ENCODE measurements at regions not wholly inside any gene's neighbourhood (a gene's known extent, or its start where the extent isn't known, plus 50 kb on each side); places are given as distances from the start of the nearest gene placed in this dataset.

DNA sequence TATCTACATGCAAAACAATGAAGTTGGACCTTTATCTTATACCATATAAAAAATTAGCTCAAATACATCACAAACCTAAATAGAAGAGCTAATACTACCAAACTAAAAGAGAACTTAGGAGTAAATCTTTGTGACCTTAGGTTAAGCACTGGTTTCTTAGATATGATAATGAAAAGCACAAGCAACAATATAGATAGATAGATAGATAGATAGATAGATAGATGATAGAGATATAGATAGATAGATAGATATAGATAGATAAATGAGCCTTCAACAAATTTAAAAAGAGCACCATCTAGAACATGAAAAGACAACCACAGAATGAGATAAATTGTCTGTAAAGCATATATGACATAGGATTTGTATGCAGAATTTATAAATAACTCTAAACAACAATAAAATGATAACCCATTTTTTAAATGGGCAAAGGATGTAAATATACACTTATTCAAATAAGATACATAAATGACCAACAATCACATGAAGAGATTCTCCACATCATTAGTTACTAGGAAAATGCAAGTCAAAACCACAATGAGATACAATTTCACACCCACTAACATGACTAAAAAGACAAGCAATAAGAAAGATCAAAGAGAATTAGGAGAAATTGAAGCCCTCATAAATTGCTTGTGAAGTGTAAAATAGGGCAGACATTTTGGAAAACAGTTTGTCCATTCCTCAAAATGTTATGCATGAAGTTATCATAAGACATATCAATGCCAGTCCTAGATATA lies 293.7 kb downstream of the BTG1 start:
- DNase-seq (ENCODE audit: low spot score) = no peak

DNA sequence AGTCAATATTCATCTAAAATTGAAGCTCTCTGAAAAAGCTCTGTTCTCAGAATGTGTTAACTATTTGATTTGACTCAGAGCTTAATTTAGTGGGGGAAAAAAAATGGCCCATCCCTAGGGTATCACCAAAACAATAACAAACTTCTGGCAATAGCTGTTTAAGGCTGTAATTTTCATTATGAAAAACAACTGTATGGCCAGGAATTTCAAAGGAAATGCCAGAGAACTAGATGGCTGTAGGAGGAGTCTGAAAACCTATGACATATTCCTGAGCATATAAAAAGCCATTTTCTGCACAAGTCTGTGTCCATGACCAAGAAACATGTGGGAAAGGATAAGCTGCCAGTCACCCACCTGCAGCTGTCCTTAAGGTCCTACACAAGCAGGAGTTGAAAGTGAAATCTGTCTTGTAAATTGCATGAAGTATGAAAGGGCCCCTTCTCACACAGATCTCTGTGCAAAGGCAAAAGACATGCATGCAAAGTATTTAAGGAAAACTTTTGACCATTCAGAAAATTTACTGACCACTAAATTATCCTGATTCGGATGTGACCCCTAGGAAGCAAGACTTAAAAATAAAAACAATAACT lies 299.1 kb downstream of the BTG1 start:
- DNase-seq (ENCODE audit: low spot score) = no peak

DNA sequence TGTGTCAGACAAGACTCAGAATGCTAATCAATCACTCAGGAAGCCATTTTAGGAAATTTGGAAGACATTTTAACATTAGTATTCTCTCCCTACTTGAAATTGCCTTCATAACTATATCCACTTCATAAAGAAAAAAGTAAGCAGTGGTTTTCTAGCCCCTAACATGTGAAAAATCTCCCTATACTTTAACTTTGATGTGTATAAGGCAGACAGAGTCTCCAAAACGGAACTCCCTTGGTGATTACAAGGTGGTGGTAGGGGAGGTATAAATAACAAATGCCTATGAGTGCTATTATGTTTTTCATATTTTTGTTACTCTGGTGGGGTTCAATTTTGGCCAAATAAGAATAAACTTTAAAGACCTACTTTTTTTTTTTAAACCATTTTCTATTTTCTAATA lies 300.3 kb downstream of the BTG1 start:
- no peak for DNase-seq (ENCODE audit: low spot score)

DNA sequence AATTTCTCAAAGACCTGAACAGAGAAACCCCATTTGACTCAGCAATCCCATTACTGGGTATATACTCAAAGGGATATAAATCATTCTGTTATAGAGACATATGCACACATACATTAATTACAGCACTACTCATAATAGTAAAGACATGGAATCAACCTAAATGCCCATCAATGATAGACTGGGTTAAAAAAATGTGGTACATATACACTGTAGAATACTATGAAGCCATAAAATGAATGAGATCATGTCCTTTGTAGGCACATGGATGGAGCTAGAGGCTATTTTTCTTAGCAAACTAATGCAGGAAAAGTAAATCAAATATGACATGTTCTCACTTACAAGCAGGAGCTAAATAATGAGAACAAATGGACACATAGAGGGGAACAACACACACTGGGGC lies 303.8 kb downstream of the BTG1 start:
- DNase-seq (ENCODE audit: low spot score) = no peak

DNA sequence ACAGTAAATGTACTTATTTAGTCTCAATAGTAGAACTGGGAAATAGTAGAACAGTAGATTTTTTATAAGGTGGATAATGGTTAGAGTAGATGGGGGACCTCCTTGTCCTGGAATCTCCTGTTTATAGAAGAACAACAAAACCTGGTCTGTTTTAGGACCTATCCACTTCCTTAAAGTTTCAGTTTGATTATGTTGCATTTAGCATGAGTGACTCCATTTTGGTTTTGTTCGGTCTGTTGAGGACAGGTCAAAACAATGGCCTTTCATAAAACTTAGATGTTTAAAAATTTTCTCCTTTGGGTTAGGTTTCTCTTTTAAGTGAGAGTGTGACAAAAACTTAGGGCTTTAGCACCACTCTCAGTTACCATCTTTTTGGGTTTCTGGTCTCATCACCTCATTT lies 308.9 kb downstream of the BTG1 start:
- DNase-seq (ENCODE audit: low spot score) = no peak

DNA sequence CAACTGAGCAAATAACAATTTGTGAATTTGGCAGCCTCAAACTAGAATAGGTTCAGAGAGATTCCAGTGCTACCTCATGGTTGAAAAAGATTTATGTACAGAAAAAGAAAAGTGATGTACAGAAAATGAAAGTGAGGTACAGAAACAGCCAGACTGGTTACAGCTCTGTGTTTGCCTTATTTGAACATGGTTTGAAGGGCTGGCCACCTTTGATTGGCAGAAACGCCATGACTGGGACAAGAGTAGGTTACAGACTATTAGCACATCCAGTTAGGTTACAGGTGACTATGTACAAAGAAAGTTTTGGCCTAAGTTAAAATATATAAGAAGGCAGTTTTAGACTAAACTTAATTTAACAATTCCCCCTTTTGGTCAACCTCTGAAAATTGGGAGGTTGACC lies 309.4 kb downstream of the BTG1 start:
- DNase-seq (ENCODE audit: low spot score) = no peak

DNA sequence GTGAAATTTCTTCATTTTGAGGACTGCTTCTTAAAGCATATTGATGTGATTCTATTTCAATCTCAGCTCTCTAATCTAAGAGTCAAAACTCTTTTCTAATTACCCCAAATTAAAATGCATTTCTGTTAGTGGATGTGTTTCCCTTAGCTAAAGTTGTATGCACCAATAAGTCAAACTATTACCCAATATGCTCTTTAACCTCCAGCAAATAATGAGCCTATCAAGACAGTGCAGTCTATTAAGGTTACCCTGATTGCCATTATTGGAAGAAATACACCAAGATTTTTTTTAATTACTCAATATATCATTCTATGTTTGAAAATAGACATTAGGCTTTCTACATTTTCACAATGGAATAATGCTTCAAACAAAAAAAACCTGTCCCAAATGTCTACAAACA lies 310.0 kb downstream of the BTG1 start:
- DNase-seq (ENCODE audit: low spot score) = no peak

DNA sequence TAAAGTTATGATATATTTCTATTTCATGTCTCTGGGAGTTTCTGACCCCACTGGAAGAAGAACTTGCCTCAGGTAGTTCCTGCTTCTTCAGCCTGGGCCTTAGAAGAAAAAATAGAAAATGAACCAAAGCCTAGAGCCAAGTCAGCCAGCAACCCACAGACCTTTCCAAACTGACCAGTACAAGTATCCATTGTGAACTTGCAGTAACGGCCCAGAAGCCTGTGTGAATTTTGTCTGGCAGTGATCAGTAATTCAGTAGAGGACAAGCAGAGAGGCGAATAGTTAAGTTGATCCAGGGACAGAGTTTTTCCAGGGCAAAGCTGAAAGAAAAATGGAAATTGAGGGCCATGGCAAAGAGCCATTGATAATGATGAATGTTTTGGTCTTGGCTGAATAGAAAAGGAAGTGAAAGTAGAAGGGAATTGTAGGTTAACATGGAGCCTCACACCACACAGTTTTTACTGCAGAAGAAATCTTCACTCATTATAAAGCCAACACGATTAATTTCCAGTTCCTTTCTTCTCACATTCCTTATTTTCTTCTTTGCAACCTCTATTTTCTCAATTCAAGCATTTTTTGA lies 311.8 kb downstream of the BTG1 start:
- no peak for DNase-seq (ENCODE audit: low spot score)

DNA sequence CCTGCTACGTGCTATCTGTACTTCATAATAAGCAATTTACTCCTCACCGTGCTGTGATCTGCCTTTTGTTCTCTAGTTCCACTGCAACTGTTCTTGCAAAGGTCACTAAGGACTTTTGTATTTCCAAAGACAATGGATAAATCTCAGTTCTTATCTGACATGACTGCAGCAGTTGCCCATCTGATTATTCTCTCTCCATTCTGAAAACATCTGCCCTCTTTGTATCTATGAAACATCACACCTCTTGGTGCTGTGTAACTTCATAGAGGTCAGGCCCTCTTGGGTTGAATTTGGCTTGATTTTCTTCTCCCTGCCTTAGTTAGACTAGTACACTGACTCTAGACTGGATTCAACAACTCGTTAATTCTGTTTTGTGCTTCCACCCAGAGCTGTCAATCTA lies 319.6 kb downstream of the BTG1 start:
- no peak for DNase-seq (ENCODE audit: low spot score)

DNA sequence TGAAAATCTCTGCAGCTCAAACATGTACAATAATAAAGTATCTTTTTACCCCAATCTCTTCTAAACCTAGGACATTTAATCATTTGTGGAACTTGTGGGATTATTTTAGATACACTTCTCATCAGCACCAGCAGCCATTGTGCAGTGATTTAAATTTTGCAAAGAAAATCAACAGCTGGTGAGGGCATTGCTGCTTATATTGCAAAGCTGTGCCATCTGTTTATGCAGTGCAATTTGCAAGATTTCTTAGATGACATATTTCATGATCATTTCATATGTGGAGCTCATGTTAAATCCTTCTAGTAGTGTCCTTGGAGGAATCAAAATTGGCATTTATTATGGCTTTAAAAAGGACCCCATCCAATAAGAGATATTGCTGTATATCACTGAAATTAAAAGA lies 320.7 kb downstream of the BTG1 start:
- no peak for DNase-seq (ENCODE audit: low spot score)

DNA sequence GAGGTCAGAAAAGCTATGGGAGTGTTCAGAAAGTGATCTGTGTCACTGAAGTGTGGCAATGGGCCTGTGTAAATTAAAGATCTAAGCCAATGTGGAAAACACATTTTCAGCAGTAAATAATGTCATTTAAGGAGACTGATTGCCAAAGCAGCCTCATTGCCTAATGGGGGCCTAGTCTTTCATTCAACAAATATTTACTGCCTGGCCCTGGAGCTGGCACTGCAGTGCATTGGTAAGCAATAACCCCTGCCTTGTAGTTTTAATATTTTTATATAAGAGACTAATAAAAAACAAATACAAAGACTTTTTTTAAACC lies 326.6 kb downstream of the BTG1 start:
- no peak for DNase-seq (ENCODE audit: low spot score)

DNA sequence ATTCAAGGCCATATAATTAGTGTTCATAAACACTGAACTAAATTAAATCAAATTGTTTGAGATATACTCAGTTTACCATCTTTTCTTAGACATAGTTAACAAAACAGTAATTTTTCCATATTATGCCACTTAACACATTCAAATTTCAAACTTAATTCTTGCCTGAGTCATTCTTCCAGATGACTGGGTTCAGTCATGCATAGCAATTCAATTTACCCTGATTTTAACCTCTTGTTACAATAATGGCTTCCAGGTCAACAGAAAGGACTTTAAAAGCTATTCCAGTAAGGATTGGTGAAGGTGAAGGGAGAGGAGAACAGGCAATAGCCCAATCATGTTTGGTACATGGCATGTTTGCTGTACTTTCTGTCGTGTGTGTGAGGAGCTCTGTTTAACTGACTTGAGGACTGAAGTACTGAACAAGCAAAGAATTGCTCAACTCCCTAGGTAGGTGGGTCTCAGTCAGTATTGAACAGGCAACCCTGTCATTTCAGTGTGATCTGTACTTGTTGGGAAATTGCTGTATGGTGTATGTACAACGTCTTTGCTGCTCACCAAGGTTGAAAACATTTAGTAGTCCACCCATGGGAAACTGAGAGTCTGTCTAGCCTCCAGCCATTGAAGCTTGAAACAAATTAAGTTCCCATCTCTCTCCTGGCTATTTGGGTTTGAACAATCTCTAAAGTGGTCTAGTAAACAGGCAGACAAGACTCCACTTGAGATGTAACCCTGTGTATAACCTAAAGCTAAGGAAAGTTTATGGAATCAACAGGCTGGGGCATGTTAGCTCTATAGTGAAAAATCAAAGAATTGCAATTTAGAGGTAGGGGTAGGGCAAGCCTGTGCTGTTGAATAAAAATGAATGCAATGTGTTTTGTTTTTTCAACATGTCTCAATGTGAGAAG lies 327.2 kb downstream of the BTG1 start:
- no peak for DNase-seq (ENCODE audit: low spot score)

DNA sequence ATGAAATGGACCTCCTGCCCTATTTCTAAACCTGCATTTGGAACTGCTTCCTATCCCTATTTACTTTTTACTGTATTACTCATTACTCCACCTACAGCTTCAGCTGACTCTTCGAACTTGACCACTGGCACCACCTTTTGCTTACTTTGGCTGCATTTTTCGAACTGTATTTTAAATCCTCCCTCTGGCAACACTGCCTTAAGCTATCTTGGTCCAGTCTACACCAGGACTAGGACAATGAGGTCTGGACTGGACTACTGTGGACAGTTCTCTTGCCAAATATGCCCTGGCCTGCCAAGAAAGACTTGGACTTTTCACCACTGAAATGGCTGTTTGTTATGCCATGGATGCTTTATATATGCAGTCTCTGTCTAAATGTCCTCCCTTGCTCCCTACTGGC lies 328.1 kb downstream of the BTG1 start:
- DNase-seq (ENCODE audit: low spot score) = no peak

DNA sequence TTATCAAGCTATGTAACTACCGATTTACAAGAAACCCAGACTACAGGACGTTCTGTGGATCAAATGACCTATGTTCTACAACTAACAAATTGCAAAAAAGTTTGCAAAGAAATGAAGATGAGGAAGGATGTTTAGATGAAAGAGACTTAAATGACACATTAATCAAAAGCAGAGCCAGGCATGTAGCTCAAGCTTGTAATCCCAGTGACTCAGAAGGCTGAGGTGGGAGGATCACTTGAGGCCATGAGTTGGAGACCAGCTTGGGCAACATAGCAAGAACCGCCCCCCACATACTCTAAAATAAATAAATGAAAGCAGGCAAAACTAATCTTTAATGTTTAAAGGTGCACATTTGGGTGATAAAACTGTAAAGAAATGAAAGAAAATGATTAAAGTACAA lies 331.9 kb downstream of the BTG1 start:
- DNase-seq (ENCODE audit: low spot score) = no peak

DNA sequence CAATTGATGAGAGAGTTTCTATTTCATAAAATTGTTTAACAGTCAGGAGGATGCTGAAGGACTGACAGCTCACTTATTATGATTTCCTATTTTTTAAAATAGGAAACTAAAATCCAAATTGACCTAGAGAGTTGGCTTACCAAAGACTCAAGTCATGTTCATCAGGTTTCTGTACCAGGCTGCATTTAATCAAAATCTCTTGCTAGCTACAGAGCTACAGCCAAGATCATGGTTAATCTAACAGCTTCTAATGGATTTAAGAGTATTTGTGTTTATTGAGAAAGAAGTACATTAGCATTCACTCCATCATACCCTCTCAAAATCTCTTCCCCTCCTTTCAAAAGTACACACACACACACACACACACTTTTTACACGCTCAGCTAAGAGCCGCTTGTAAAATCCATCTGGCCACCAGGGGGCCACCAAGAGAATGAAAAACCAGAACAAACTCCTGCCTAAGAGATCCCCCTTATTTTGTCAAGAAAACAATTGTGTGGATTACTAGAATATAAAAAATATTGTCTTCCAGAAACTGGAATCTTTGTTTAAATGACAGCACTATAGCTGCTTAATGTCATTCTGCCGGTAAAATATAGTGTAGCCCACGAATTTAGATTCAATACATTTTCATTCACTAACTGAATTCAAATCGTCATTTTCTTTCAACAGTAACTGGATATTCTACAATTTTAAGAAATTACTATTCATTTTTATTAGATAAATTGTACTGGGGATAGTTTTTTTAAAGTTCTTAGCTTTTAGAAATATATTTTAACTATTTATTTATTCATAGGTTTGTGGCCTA lies 334.0 kb downstream of the BTG1 start:
- peak; percentile 42 for DNase-seq (ENCODE audit: low spot score)

DNA sequence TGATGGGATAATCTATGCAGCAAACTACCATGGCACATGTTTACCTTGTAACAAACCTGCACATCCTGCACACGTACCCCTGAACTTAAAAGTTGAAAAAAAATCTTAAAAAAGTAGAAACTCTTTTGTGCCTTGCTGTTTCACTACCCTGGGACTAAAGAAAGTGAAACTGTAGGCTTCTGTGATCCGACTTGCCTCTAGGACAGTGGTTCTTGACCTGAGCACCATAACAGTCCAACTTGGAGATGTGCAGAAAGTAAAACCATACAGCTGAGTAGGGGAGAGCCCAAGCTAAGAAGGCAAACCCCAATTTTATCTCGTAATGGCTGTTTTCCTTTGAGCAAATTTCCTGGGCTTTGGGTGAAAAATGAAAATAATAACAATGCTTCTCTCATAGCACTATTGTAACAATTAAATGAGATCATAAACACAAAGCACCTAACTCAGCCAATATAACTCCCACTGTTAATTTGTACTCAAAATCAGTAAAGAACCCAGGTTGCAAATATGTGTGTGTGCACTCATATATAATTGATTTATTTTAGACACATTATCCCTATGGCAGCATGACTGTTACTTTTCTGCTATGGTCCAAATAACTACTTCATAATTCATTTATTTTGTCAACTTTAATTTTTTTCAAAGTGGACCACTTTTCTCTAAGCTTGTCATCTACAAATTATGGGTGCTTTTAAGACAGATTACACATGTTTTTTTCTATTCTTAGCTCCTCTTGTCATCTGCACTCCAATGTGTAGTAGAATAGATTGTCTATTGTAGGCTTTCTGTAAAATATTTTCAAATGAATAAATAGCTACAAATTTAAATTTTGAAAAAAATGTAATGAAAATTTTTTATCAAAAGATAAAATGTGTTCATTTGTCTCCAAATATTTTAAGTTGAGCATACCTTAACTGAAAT lies 334.9 kb downstream of the BTG1 start:
- DNase-seq (ENCODE audit: low spot score) = no peak

DNA sequence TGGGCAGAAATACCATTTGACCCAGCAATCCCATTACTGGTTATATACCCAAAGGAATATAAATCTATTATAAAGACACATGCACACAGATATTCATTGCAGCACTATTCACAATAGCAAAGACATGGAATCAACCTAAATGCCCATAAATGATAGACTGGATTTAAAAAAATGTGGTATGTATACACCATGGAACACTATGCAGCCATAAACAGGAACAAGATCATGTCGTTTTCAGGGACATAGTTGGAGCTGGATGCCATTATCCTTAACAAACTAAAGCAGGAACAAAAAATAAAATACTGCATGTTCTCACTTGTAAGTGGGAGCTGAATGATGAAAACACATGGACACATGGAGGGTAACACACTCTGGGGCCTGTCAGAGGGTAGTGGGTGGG lies 335.6 kb downstream of the BTG1 start:
- DNase-seq (ENCODE audit: low spot score) = no peak

DNA sequence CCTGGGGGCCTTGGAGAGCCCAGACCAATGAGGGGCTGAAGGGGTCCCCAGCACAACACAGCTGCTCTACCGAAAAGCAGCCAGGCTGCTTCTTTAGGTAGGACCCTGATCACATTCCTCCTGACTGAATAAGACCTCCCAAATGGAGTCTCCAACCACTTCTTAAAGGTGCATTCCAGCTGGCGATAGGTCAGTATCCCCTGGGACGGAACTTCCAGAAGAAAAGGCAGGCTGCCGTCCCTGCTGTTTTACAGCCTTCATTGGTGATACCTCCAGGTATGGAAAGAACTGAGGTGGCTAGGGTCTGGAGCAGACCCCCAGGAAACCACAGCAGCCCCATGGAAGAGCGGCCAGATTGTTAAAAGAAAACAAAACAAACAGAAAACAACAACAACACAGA lies 340.6 kb downstream of the BTG1 start:
- no peak for DNase-seq (ENCODE audit: low spot score)

DNA sequence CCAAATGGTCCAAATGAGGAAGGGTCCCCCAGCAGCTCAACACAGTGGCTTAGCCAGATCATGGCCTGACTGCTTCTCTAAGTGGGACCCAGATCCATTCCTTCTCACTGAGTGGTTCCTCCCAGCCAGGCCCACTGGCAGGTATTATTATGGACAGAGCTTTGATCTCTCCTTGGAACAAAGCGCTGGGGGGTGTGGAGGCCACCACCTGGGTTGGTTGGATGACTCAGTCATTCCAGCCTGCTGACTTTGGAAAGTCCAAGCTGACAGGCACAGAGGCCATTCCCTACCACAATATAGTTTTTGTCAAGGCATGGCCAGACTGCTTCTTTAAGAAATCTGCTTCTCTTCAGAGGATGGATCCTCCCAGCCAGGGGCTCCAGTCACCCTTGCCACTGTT lies 341.1 kb downstream of the BTG1 start:
- DNase-seq (ENCODE audit: low spot score) = no peak

DNA sequence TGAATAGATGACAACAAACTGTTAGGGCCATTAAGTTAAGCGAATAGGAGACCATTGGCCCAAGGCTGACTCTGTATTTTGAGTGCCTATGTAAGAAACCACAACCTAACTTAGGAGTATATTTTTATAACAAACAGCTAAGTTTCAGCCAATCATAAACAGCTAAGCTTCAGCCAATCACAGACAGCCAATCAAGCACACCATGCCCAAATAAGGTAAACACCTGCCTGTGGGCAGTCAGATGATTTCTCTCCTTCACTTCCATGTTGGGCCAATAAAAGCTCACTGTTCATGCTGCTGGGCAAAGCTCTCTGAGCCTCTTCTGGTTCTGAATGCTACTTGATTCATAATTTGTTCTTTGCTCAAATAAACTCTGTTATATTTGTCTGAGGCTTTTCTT lies 344.6 kb downstream of the BTG1 start:
- no peak for DNase-seq (ENCODE audit: low spot score)

DNA sequence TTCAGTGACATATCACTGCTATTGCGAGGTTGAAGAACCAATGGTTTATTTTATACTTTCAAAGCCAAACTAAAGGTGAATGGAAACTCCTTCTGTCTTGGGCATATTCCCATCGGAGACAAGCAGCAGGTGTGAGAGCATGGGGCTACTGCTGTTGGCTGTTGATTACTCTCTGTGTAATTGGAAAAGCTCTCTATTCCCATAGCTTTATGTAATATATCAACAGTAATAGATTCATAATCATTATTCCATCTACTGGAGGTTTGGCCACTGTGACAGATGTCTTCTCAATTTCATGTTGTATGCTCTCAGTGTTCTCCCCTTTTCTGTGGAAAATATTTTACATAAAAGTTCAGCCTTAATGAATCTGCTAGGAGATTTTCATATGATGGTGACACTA lies 352.0 kb downstream of the BTG1 start:
- DNase-seq (ENCODE audit: low spot score) = no peak

All from COLO829 (cell line).